Skeletal muscle tissue (tissue), 3 donors: ENCODE measurements at regions not wholly inside any gene's neighbourhood (a gene's known extent, or its start where the extent isn't known, plus 50 kb on each side); places are given as distances from the start of the nearest gene placed in this dataset.
"Not testable (repeated sequence)": the region's sequence is repeated elsewhere in the genome, so short reads cannot be mapped to it uniquely, and the experiment has no call there.

Experiments
- H3K27ac ChIP-seq: one replicate; pipeline ENCODE4 v1.7.0; 2013; ENCODE audit warnings: mild to moderate bottlenecking, low read depth, low read length, inconsistent platforms
- H3K27me3 ChIP-seq, 3 donors: one replicate each; pipeline ENCODE4 v1.7.0; 2013; ENCODE audit warnings: low read length in 3 of 3; ENCODE audit not compliant: control insufficient read depth in 3 of 3, insufficient read depth in 3 of 3
- H3K36me3 ChIP-seq, 3 donors: one replicate each; pipeline ENCODE4 v1.7.0; 2013; ENCODE audit warnings: low read length in 3 of 3; ENCODE audit not compliant: control insufficient read depth in 3 of 3, insufficient read depth in 3 of 3
- H3K4me1 ChIP-seq, 3 donors: one replicate each; pipeline ENCODE4 v1.7.0; 2013; ENCODE audit warnings: low read length in 3 of 3, mild to moderate bottlenecking in 3 of 3; ENCODE audit not compliant: control insufficient read depth in 3 of 3, insufficient read depth in 3 of 3
- H3K4me3 ChIP-seq, 3 donors: one replicate each; pipeline ENCODE4 v1.7.0; 2013; ENCODE audit warnings: low read length in 3 of 3
- H3K9ac ChIP-seq, 3 donors: one replicate each; pipeline ENCODE4 v1.7.0; 2013; ENCODE audit warnings: low read length in 3 of 3, mild to moderate bottlenecking in 3 of 3, moderate library complexity in 2 of 3, low read depth in 1 of 3
- H3K9me3 ChIP-seq, 3 donors: one replicate each; pipeline ENCODE4 v1.7.0; 2013; ENCODE audit warnings: low read length in 3 of 3; ENCODE audit not compliant: control insufficient read depth in 3 of 3
- donor health status: Osteomylitis.

GRCh38 chr10:109247814-109248213 lies 675.5 kb downstream of the XPNPEP1 start:
- H3K4me3 ChIP-seq: no peak overlapping the region
- no peak overlapping the region for H3K27ac ChIP-seq
- no peak overlapping the region for H3K9ac ChIP-seq

GRCh38 chr10:109245821-109246220 lies 677.5 kb downstream of the XPNPEP1 start:
- Histone ChIP-seq H3K4me1 (no peaks in the 10 kb centered on the region), H3K27me3 (no peaks in the 10 kb centered on the region), H3K4me3 (no peak overlapping the region)

More at GRCh38 chr10:109247814-109248213, 675.5 kb downstream of the XPNPEP1 start:
- H3K4me1 ChIP-seq: no peaks in the 10 kb centered on the region
- peaks cover 0 to 5% (median 0%) of the 10 kb centered on the region in 3 donors for H3K9me3 ChIP-seq
- no peaks in the 10 kb centered on the region for H3K27me3 ChIP-seq
- H3K36me3 ChIP-seq: no peaks in the 10 kb centered on the region

GRCh38 chr10:109239371-109239770 lies 683.9 kb downstream of the XPNPEP1 start:
- Histone ChIP-seq H3K27me3 (no peaks in the 10 kb centered on the region), H3K27ac (no peak overlapping the region), H3K4me1 (no peaks in the 10 kb centered on the region), H3K9me3 (peaks cover 0 to 5% (median 0%) of the 10 kb centered on the region in 3 donors), H3K36me3 (no peaks in the 10 kb centered on the region), H3K9ac (no peak overlapping the region), H3K4me3 (no peak overlapping the region)

More at GRCh38 chr10:109245821-109246220, 677.5 kb downstream of the XPNPEP1 start:
- no peaks in the 10 kb centered on the region for H3K36me3 ChIP-seq
- H3K9ac ChIP-seq: no peak overlapping the region
- H3K9me3 ChIP-seq: peaks cover 0 to 5% (median 0%) of the 10 kb centered on the region in 3 donors
- no peak overlapping the region for H3K27ac ChIP-seq

- Histone ChIP-seq H3K4me3 (no peak overlapping the region), H3K36me3 (no peaks in the 10 kb centered on the region), H3K9me3 (no peaks in the 10 kb centered on the region), H3K27me3 (no peaks in the 10 kb centered on the region), H3K9ac (no peak overlapping the region), H3K27ac (no peak overlapping the region), H3K4me1 (no peaks in the 10 kb centered on the region)
These were observed 685.6 kb downstream of the XPNPEP1 start for GRCh38 chr10:109237682-109238081.

GRCh38 chr10:109237050-109237449 lies 686.3 kb downstream of the XPNPEP1 start:
- Histone ChIP-seq H3K27ac (no peak overlapping the region), H3K9ac (no peak overlapping the region), H3K4me3 (no peak overlapping the region), H3K9me3 (no peaks in the 10 kb centered on the region), H3K36me3 (no peaks in the 10 kb centered on the region), H3K4me1 (no peaks in the 10 kb centered on the region), H3K27me3 (no peaks in the 10 kb centered on the region)

GRCh38 chr10:109223533-109223932 lies 699.8 kb downstream of the XPNPEP1 start:
- not testable (repeated sequence) for H3K4me1 ChIP-seq, H3K36me3 ChIP-seq, H3K4me3 ChIP-seq, H3K9ac ChIP-seq, H3K27ac ChIP-seq, H3K9me3 ChIP-seq, H3K27me3 ChIP-seq

- Histone ChIP-seq H3K4me1 (no peaks in the 10 kb centered on the region), H3K36me3 (no peaks in the 10 kb centered on the region), H3K9me3 (no peaks in the 10 kb centered on the region), H3K27me3 (no peaks in the 10 kb centered on the region), H3K4me3 (no peak overlapping the region), H3K27ac (no peak overlapping the region), H3K9ac (no peak overlapping the region)
These were observed 703.2 kb downstream of the XPNPEP1 start for GRCh38 chr10:109219935-109220605.

- Histone ChIP-seq H3K9ac (no peak overlapping the region), H3K4me1 (no peaks in the 10 kb centered on the region), H3K27ac (no peak overlapping the region), H3K9me3 (no peaks in the 10 kb centered on the region), H3K36me3 (no peaks in the 10 kb centered on the region), H3K4me3 (no peak overlapping the region), H3K27me3 (no peaks in the 10 kb centered on the region)
These were observed 705.1 kb downstream of the XPNPEP1 start for GRCh38 chr10:109218207-109218606.

- no peak overlapping the region for H3K9ac ChIP-seq
These were observed 707.8 kb downstream of the XPNPEP1 start for GRCh38 chr10:109215291-109216075.

GRCh38 chr10:109214891-109215290 lies 708.4 kb downstream of the XPNPEP1 start:
- not testable (repeated sequence) for H3K9me3 ChIP-seq, H3K4me1 ChIP-seq, H3K9ac ChIP-seq, H3K4me3 ChIP-seq, H3K27ac ChIP-seq, H3K36me3 ChIP-seq, H3K27me3 ChIP-seq

More at GRCh38 chr10:109215291-109216075, 707.8 kb downstream of the XPNPEP1 start:
- no peaks in the 10 kb centered on the region for H3K36me3 ChIP-seq
- H3K4me3 ChIP-seq: no peak overlapping the region
- no peak overlapping the region for H3K27ac ChIP-seq
- no peaks in the 10 kb centered on the region for H3K9me3 ChIP-seq
- no peaks in the 10 kb centered on the region for H3K27me3 ChIP-seq
- no peaks in the 10 kb centered on the region for H3K4me1 ChIP-seq
